Activated CD8-positive, alpha-beta memory T cell treated with anti-CD3 and anti-CD28 coated beads for 48 hours (primary cell): ENCODE measurements at regions not wholly inside any gene's neighbourhood (a gene's known extent, or its start where the extent isn't known, plus 50 kb on each side); places are given as distances from the start of the nearest gene placed in this dataset.

Source experiments
- DNase-seq, 3 experiments: peaks; one replicate each; pipeline ENCODE4 v3.0.0-alpha.2; 2020; ENCODE audit warnings: low read depth in 2 of 3, low spot score in 2 of 3

DNA sequence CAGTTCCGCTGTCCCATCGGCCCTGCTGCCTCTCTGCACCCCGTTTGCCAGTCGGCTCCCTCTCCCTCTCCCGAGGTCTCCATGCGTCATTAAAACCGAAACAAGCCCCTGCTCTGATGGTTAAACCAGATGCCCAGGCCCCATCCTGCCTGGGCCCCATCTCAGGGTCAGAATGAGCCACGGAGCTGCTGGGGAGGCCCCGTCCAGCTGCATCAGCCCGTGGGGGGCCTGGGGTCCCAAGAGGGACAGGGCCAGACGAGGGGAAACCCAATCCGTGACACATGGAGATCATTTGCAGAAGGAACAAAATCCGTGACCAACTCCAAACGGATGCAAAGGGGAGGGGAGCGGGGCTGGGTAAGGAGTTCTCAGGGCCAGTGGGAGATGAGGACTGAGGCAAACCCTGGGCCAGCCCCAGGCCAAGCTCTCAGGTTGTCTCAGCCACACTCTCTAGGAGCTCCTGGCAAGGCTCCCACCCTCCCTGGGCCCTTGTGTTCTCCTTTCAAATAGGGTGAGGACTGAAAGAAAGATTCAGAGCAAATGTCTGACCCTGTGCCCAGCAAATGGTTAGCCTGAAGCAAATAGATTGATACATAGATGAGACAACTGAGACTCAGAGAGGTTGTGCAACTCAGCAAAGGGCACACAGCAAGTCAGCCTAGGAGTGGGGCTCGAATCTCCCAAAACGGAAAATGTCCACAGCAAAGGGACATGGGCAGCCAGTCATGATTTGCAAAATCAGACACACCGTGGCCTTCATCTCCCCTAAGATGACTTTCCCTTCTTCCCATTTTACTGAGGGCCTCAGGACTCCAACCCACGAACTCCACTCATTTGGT is 162.1 kb downstream of the MN1 start:
- no peak for DNase-seq

DNA sequence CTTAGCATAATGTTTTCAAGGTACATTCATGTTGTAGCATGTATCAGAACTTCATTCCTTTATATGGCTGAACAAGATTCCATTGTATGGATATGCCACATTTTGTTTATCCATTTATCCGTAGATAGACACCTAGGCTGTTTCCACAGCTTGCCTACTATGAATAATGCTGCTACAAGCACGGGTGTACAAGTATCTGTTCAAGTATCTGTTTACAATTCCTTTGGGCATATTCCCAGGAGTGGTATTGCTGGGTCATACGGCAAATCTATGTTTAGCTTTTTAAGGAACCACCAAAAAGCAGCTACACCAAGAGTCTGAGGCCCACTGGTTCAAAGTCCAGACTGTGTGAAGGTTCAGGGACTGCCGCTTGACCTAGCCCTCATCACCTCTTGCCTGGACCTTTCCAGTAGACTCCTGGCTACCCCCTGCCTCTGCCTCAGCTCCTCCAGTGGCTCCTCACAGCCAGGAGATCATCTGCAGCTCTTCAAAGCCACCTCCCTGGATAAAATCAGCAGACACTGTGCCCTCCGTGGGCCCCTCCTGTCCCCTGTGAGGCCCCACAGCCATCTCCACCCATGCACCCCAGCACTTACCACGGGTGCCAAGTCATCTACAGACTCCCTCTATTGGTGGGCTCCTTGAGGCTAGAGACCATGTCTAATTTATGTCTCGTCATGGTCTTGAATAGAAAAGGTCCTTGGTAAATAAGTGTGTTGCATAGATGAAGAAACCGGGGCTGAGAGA is 160.3 kb downstream of the MN1 start:
- DNase-seq = no peak

GRCh38 chr22:27642104-27642800 is 159.3 kb downstream of the MN1 start:
- no peak for DNase-seq

DNA sequence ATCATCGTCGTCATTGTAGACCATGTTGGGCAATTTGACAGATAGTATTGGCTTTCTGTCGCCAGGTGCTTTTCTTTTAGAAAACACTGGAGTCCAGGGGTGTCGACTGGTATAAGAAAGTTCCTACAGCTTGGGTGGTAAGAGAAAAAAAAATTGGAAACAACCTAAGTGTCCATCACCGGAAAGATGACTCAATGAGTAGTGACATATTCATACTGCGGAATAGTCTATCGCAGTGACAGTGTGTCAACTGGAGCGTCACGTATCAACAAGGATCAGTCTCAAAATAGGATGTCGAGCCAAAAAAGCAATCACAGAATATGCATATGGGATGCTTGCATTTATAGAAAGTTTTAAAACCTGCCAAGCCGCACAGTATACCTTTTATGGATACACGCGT is 157.6 kb downstream of the MN1 start:
- no peak for DNase-seq

DNA sequence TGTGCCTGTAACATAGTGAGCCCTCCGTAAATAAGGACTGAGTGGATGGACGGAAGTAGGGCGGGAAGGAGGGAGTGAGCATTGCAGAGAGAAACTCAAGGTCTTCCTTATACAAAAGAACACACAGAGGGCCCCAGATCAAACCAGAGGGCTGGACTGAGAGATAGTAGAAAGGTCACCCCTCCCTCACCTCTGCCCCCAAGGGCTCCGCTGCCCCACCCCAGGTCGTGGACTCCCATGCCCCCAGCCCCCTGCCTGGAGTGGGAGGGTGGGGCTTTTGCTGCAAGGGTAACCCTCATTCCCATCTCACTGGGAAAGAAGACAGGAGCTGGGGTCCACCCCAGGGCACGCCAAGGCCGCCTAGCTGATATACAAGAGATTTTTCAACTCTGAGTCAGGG is 157.0 kb downstream of the MN1 start:
- DNase-seq = no peak

GRCh38 chr22:27647540-27647939 is 154.0 kb downstream of the MN1 start:
- DNase-seq = no peak

DNA sequence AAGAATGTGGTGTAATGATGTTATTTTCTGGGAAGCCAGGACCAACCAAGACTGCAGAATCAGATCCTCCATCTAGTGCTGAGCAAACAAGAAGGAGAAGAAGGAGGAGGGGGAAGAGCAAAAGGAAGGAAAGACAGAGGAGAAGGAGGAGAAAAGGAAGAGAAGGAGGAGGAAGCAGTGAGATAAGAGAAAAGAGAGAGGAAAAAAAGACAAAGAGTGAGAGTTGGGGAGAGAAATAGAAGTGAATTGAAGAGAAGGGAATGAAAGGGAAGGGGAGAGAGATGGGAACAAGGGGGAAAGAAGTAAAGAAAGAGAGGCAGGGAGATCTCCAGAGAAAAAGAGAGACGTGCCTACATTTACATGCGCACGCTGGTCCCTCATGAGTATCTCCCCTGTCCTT is 153.5 kb downstream of the MN1 start:
- DNase-seq = no peak

DNA sequence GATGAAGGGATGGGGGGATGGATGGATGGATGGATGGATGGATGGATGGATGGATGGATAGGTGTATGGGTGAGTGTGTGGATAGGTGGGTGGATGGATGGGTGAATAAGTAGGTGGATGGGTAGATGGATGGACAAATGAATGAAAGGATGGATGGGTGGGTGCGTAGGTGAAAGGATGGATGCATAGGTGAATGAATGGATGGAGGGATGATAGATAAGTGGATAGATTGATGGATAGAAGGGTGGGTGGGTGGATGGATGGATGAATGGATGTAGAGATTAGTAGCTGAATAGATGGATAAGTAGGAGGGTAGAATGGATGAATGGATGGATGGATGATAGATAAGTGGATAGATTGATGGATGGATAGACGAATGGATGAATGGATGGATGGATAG is 152.7 kb downstream of the MN1 start:
- no peak for DNase-seq

GRCh38 chr22:27650572-27650971 is 151.0 kb downstream of the MN1 start:
- DNase-seq = no peak

DNA sequence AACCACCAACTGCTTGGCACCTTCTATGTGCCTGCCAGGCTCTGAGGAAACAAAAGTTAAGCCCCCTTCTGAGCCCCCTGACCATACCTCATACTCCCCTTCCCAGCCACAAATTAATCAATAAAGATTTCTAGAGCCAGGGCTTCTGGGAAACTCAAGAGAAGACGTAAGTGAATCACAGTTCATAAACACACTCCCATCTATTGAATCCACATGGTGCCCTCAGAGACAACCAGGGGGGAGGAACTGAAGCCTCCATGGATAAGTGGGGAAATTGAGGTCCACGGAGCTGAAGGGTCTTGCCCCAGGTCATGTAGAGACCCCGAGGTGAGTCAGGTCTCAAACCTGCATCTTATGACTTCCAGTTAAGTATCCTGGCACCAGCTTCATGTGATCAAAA is 150.6 kb downstream of the MN1 start:
- no peak for DNase-seq

- DNase-seq = no peak
Observed at GRCh38 chr22:27651486-27651885, 150.1 kb downstream of the MN1 start.

DNA sequence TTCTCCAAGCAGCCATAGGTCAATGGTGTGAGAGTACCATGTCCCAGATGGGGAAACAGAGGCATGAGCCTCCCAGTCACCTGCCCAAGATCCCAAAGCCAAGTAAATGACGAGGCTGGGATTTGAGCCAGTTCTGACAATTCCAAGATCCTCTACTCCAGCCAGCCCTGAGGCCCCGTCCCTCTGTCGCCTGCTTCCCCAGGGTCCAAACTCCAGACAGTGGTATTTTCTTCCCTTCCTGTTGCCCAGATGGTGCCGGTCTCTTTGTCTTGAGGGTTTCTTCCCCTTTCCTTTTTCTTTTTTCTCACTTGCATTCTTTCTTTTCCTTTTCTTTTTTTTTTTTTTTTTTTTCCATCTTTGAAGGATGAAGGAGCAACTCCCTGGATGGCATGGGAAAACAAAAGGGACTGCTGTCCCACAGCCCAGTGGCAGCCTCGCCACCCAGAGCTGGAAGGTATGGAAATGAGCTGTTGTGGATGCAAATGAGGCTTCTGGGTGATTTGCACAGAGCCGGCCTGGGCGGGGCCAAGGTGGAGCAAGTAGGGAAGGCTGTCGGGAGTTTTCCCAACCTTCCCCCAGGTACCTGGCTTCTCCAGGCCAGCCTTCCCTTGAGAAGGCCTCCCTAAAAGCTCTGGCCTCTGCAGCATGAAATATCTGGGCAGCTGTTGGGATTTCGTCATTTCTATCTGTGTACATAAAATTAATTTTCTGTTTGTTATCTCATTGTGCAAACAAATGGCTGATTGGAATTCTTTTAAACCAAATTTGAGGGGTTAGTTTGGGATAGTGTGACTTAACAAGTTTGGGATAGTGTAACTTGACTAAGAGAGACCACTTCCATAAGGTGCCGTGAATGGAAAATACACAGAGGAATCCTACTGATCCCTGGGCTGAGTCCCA is 146.8 kb downstream of the MN1 start:
- DNase-seq = no peak

GRCh38 chr22:27655582-27656185 is 145.9 kb downstream of the MN1 start:
- DNase-seq = no peak

DNA sequence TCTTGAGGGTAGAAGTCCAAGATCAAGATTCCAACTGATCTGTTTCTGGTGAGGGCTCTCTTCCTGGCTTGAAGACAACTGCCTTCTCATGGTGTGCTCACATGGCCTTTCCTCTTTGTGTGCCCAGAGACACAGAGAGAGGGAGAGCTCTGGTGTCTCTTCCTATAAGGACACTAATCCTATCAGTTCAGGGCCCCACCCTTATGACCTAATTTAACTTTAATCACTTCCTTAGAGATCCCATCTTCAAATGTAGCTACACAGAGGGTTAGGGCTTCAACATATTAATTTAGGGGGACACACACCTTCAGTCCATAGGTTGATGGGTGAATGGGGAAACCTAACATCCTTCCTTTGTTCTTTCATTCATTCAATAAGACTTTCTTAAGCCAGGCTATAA is 144.6 kb downstream of the MN1 start:
- no peak for DNase-seq

DNA sequence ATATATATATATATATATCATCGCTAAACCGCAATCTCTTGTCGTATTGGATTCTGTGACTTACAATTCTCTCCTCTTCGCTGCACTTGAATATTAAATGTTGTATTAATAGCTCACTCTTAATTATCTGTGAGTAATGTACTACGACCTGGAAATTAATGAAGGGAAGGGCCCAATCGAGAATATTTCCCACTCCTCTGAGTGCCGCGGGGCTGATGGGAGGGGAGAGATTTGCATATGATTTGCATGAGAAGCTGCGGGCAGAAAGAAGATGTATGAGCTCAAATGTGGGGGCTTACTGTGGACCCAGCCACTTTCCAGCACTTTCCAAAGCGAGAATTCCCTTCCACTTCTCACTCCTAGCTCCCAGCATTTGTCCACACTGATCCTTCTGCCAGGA is 141.2 kb downstream of the MN1 start:
- no peak for DNase-seq

DNA sequence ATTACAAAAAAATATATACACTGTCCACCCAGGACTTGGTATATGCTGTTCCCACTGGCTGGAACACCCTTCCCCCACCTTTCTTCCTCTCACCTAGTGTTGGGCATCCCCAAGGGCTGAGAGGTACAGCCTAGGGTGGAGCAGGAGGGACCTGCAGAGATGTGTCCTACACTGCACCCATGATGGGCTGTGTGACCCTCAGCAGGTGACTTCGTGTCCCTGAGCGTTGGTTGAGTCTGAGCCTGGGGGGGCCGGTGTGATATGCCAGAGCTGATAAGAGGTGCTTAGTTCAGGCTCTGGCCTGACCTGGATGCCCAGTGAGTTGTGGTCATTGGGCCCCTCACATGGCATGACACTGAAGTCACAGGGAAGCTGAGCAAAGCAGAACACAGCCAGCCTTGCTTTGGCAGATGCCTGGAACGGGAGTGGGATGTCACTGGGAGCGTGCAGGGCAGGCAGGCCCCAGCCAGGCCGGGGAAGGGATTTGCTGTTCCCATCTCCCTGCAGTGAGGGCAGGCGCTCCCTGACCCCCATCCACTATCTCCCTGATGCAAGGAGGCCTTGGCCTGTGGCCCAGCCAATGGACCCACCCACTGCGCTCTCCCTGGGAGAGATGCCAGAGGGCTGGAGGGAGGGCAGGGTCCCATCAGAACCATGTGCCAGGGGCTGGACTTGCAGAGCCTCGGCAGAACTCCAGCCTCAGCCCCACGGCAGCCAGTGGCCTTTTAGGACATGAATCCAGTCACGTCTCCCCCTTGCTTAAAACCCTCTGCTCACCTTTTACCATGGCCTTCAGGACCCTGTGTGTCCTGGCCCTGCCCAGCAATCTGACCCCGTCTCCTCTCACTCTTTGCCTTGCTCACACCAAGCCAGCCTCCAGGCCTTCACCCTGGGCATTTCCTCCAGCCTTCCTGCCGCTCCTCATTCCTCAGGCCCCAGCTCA is 138.9 kb downstream of the MN1 start:
- DNase-seq = no peak

GRCh38 chr22:27663812-27664211 is 137.7 kb downstream of the MN1 start:
- no peak for DNase-seq

- no peak for DNase-seq
Observed at GRCh38 chr22:27666272-27666997, 135.1 kb downstream of the MN1 start.
